Erythroblast (primary cell): ENCODE measurements at regions not wholly inside any gene's neighbourhood (a gene's known extent, or its start where the extent isn't known, plus 50 kb on each side); places are given as distances from the start of the nearest gene placed in this dataset.

ENCODE experiments used
- GATA1 ChIP-seq: IDR thresholded peaks from 2 replicates; pipeline ENCODE4 v1.6.1; 2011; ENCODE audit warnings: low read depth, mild to moderate bottlenecking, control low read depth, low read length, moderate library complexity
- POLR2A ChIP-seq: IDR thresholded peaks from 2 replicates; pipeline ENCODE4 v1.6.1; 2011; ENCODE audit warnings: mild to moderate bottlenecking, low read length

GRCh38 chr4:127148165-127148564, 484.6 kb upstream of the INTU start:
- TF ChIP-seq POLR2A (no peak), GATA1 (no peak)
